DOHH2 (cell line): ENCODE measurements at regions not wholly inside any gene's neighbourhood (a gene's known extent, or its start where the extent isn't known, plus 50 kb on each side); places are given as distances from the start of the nearest gene placed in this dataset.

ENCODE experiments used
- EZH2phosphoT487 ChIP-seq: fragments of 200-600 bp; sonication (generic); IDR thresholded peaks from 2 replicates; pipeline ENCODE4 v1.6.1; 2017; ENCODE audit warnings: borderline replicate concordance, mild to moderate bottlenecking, antibody characterized with exemption, low read length, moderate library complexity, mixed read lengths
- TF ChIP-seq, protein P1 (sequence below): fragments of 200-600 bp; sonication (generic); IDR thresholded peaks from one replicate; pipeline ENCODE4 v1.5.1; 2014; ENCODE audit warnings: antibody characterized with exemption, mild to moderate bottlenecking, low read depth, low read length; ENCODE audit not compliant: poor library complexity, severe bottlenecking

DNA sequence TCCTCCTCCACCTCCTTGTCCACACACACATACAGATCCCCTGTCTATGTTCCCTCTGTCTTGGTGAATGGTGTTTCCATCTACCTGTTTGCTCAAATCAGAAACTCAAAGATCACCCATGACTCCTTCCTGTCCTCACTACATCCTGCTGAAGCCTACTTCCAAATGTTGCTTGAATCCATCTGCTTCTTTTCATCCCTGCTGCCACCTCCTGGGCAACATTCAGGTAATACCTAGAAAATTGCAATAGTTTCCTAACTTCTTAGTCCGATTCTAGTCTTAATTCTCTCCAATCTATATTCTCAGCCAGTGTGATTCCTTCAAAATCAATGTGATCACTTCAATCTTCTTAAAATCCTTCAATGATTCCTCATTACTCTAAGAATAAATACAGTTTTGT is 155.5 kb upstream of the STARD13 start:
- TF ChIP-seq, protein P1, sequence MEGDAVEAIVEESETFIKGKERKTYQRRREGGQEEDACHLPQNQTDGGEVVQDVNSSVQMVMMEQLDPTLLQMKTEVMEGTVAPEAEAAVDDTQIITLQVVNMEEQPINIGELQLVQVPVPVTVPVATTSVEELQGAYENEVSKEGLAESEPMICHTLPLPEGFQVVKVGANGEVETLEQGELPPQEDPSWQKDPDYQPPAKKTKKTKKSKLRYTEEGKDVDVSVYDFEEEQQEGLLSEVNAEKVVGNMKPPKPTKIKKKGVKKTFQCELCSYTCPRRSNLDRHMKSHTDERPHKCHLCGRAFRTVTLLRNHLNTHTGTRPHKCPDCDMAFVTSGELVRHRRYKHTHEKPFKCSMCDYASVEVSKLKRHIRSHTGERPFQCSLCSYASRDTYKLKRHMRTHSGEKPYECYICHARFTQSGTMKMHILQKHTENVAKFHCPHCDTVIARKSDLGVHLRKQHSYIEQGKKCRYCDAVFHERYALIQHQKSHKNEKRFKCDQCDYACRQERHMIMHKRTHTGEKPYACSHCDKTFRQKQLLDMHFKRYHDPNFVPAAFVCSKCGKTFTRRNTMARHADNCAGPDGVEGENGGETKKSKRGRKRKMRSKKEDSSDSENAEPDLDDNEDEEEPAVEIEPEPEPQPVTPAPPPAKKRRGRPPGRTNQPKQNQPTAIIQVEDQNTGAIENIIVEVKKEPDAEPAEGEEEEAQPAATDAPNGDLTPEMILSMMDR: no peak
- TF ChIP-seq EZH2phosphoT487: no peak
